Mesodermal cell (in vitro differentiated cells): ENCODE measurements at regions not wholly inside any gene's neighbourhood (a gene's known extent, or its start where the extent isn't known, plus 50 kb on each side); places are given as distances from the start of the nearest gene placed in this dataset.
A peak's percentile ranks its signal among the peaks of the same experiment; 100 is the strongest.

ENCODE experiments used
- H3K27ac ChIP-seq: 2 replicates; pipeline ENCODE4 v1.7.0; 2013; ENCODE audit warnings: mild to moderate bottlenecking, low read depth, low read length, moderate library complexity; ENCODE audit not compliant: severe bottlenecking
- H3K36me3 ChIP-seq: 2 replicates; pipeline ENCODE4 v1.7.1; 2013; ENCODE audit warnings: mild to moderate bottlenecking, low read length, moderate library complexity; ENCODE audit not compliant: control insufficient read depth, insufficient read depth
- H3K4me1 ChIP-seq: one replicate; pipeline ENCODE4 v1.7.1; 2013; ENCODE audit warnings: mild to moderate bottlenecking, low read length; ENCODE audit not compliant: insufficient read depth, control insufficient read depth, poor library complexity, severe bottlenecking
- H3K4me3 ChIP-seq: 2 replicates; pipeline ENCODE4 v1.7.0; 2013; ENCODE audit warnings: low read length, control low read depth, mild to moderate bottlenecking; ENCODE audit not compliant: insufficient read depth, poor library complexity, severe bottlenecking; ENCODE audit errors: extremely low read depth
- H3K9me3 ChIP-seq: 2 replicates; pipeline ENCODE4 v1.7.1; 2013; ENCODE audit warnings: mild to moderate bottlenecking, low read length, moderate library complexity; ENCODE audit not compliant: control insufficient read depth
- WGBS, 2 experiments: methylation state at CpG; one replicate each; pipeline ENCODE4 v1.1.5; 2013; ENCODE audit warnings: missing lambda C conversion rate in 2 of 2; ENCODE audit not compliant: insufficient coverage in 2 of 2; 5-methylcytosine and 5-hydroxymethylcytosine counted together

DNA sequence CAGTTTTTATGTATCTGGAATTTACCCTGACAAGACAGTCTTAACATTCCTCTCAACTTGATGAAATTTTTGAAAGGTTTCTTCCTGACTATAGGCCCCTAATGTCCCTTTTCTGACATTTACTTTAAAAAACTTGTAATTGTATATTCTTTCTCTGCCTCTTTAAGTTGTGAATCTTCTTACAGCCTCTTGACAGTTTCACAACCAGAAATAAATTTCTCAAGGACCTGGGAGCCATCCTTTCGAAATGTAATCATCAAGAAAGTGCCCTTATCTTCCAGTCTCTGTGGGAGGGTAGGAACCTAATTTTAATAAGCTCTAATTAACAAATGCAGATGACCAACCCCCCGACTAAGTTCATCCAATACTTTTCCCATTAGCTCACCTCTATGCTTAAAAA lies 403.6 kb upstream of the GJE1 start:
- H3K36me3 ChIP-seq: no peaks in the 10 kb centered on the region
- no peak overlapping the region for H3K27ac ChIP-seq
- no peaks in the 10 kb centered on the region for H3K4me1 ChIP-seq
- no peaks in the 10 kb centered on the region for H3K9me3 ChIP-seq
- WGBS, 2 experiments: 83% methylated on average over 1 of the region's 2 CpGs; no CpG with 5 or more reads in 1 of the 2 experiments
- H3K4me3 ChIP-seq: no peak overlapping the region

DNA sequence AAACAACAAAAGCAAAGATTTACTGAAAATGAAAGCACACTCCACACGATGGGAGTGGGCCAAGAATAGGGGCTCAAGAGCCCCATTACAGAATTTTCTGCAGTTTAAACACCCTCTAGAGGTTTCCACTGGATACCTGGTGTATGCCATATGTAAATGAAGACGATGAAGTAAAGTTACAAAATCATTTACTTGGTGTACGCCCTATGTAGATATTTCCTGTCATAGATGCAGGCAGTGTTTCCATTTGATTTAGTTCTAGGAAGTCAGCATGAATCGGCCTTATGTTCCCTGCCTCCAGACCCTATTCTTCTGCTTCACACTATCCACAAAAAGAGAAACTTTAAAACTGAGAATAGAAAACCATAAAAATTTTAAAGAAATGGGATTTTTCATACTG lies 404.4 kb upstream of the GJE1 start:
- no peak overlapping the region for H3K4me3 ChIP-seq
- no peaks in the 10 kb centered on the region for H3K36me3 ChIP-seq
- WGBS, 2 experiments: 90 to 100% methylated on average over 2 to 3 of the region's 4 CpGs
- no peaks in the 10 kb centered on the region for H3K9me3 ChIP-seq
- no peak overlapping the region for H3K27ac ChIP-seq
- H3K4me1 ChIP-seq: no peaks in the 10 kb centered on the region

DNA sequence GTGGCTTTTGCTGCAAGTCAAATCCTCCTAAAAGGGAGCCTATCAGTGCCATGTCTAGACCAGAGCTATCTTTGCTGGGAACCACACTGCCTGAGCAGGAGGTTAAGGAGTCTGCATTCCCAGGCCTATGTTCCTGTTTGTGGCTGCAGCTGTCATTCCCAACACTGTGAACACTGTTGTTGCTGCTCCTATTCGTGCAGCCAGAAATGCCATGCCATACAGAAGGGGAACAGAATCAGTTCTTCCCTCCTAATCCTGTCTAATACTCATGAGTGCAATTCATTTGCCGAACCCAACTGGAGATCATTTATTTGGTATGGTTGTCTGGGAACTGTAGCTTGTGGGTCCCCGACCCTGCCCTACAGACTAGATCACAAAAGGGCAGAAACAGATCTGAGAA lies 406.5 kb upstream of the GJE1 start:
- Histone ChIP-seq H3K36me3 (no peaks in the 10 kb centered on the region), H3K9me3 (no peaks in the 10 kb centered on the region), H3K4me1 (no peaks in the 10 kb centered on the region), H3K27ac (peak overlapping the region; percentile 12), H3K4me3 (no peak overlapping the region)
- 70% methylated on average over 1 of the region's 3 CpGs; no CpG with 5 or more reads in 1 of the 2 experiments for WGBS, 2 experiments

GRCh38 chr6:141724731-141725130 lies 408.0 kb upstream of the GJE1 start:
- H3K27ac ChIP-seq: no peak overlapping the region
- no peaks in the 10 kb centered on the region for H3K4me1 ChIP-seq
- H3K4me3 ChIP-seq: no peak overlapping the region
- no CpG with 5 or more reads among the region's 1 CpG for WGBS, 2 experiments
- H3K9me3 ChIP-seq: no peaks in the 10 kb centered on the region
- H3K36me3 ChIP-seq: no peaks in the 10 kb centered on the region

DNA sequence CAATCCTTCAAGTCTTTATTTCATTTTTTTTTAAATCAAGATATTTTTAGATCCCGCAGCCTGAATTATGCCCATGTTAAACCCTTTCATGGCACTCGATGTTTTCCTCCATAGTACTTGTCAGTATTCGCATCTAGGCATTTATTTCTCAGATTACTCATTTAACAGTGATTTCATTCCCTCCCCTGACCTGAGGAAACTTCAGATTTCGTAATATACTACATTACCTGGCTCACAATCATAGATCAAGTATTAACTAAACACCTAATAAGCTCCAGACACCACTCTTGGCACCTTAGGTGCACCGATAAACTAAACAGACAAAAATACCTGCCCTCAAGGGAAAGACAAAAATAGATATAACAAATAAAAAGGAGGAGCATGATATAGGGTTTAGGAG lies 413.2 kb upstream of the GJE1 start:
- WGBS, 2 experiments: 81 to 88% methylated on average over 3 to 4 of the region's 5 CpGs
- Histone ChIP-seq H3K4me1 (no peaks in the 10 kb centered on the region), H3K9me3 (no peaks in the 10 kb centered on the region), H3K27ac (no peak overlapping the region), H3K36me3 (no peaks in the 10 kb centered on the region), H3K4me3 (no peak overlapping the region)

DNA sequence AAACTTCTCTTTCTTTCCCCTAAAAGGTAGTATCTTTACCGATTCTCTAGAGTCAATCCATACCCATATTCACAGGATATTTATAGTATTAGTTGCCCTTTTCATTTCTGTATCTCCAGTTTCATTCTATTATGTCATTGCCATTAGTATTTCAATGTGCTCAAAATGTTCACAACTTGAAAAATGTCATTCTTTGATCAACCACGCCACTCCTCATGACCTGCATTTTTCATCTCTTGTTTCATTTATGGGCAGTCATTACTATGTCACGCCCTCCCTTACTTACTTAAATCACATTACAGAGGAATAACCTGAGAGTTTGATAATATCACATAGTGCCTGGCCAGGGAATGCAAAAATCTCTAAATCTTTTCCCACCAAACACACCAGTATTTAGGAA lies 427.3 kb upstream of the GJE1 start:
- Histone ChIP-seq H3K4me1 (no peaks in the 10 kb centered on the region), H3K36me3 (no peaks in the 10 kb centered on the region), H3K9me3 (no peaks in the 10 kb centered on the region), H3K27ac (no peak overlapping the region), H3K4me3 (no peak overlapping the region)
- WGBS, 2 experiments: 100% methylated on average over 1 of the region's 3 CpGs

DNA sequence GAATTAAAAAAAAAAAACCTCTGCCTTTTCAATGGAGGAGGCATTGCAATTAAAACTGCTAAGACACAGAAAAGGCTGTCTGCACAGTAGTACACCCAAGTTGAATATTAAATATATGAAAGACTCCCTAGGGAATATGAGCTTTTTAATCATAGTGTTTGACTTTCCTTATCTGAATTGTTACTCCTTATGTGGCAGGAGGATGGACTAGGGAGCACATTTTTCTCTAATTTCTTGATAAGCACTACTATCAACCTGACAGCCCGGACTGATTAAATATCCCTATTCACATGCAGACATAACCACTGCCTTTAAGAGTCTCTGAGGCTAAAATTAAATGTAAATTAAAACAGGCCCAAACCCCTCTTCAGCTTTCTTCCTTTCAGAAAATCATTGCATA lies 428.6 kb upstream of the GJE1 start:
- WGBS, 2 experiments: no CpG with 5 or more reads among the region's 1 CpG
- Histone ChIP-seq H3K4me3 (no peak overlapping the region), H3K27ac (no peak overlapping the region)

DNA sequence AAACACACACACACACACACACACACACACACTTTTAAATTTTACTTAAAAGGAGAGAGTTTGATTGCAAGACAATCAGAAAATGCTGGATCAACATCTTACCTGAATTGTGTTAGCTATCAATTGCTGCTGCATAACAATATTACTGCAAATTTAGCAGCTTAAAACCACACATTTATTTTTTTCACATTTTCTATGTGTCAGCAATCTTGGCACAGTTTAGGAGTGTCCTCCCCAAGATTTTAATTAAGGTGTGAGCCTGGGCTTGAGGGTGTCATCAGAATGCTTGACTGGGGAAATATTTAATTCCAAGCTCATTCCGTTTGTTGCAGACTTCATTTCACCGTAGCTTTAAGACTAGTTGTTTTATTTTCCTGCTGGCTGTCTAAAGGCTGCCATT lies 431.0 kb upstream of the GJE1 start:
- no peak overlapping the region for H3K27ac ChIP-seq
- H3K4me3 ChIP-seq: no peak overlapping the region
- 92 to 93% methylated on average over 2 of the region's 2 CpGs for WGBS, 2 experiments
- H3K4me1 ChIP-seq: no peaks in the 10 kb centered on the region
- no peaks in the 10 kb centered on the region for H3K9me3 ChIP-seq
- H3K36me3 ChIP-seq: no peaks in the 10 kb centered on the region

More for the DNA sequence above, 428.6 kb upstream of the GJE1 start:
- no peaks in the 10 kb centered on the region for H3K4me1 ChIP-seq
- no peaks in the 10 kb centered on the region for H3K36me3 ChIP-seq
- no peaks in the 10 kb centered on the region for H3K9me3 ChIP-seq

DNA sequence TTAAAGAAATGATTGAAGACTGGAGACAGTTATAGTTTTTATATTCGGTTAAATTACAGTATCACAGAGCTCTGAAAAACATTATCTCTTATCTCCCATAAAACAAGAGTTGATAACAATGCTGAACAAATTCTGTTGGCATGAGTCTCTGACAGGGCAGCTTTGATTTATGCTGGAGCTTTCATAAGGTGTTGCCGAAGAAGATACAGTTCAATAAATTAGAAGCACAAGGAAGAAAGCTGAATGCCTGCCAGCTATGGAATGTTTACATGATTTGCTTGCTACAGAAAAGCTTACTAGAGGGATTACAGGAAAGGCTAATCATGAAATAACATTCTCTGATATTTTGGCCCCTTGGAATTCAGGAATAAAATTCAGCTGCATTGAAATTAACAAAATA lies 431.9 kb upstream of the GJE1 start:
- Histone ChIP-seq H3K4me3 (no peak overlapping the region), H3K9me3 (no peaks in the 10 kb centered on the region), H3K4me1 (no peaks in the 10 kb centered on the region), H3K27ac (no peak overlapping the region), H3K36me3 (no peaks in the 10 kb centered on the region)
- 91 to 100% methylated on average over 1 of the region's 2 CpGs for WGBS, 2 experiments

- no peaks in the 10 kb centered on the region for H3K4me1 ChIP-seq
- no peak overlapping the region for H3K4me3 ChIP-seq
- WGBS, 2 experiments: 80 to 100% methylated on average over 1 of the region's 2 CpGs
- H3K36me3 ChIP-seq: no peaks in the 10 kb centered on the region
- no peaks in the 10 kb centered on the region for H3K9me3 ChIP-seq
- no peak overlapping the region for H3K27ac ChIP-seq
Measured at GRCh38 chr6:141688916-141689315, 443.8 kb upstream of the GJE1 start.

- no peak overlapping the region for H3K27ac ChIP-seq
- 20 to 38% methylated on average over 1 of the region's 1 CpG for whole genome bisulfite sequencing, 2 experiments
Measured at GRCh38 chr6:141685416-141685815, 447.3 kb upstream of the GJE1 start.

DNA sequence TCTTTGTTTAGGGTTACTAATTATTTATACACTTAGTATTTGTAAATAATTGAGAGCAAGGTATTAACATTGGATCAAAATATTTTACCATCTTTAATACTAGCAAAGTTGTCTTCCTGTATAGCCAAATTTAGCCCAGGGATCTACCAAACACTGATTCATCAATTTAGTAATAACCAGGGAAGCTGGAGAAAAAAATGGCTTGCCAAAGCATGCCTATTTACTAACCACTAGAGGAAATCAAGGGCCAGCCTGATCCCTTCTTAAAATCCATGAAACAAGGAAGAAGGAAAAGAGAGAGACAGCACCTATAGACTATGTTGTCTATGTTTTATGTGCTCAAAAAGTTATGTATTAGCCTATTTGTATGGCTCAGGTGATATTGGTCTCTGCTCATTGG lies 450.3 kb upstream of the GJE1 start:
- no peaks in the 10 kb centered on the region for H3K9me3 ChIP-seq
- H3K36me3 ChIP-seq: no peaks in the 10 kb centered on the region
- H3K4me3 ChIP-seq: no peak overlapping the region
- no peak overlapping the region for H3K27ac ChIP-seq
- H3K4me1 ChIP-seq: no peaks in the 10 kb centered on the region

More at GRCh38 chr6:141685416-141685815, 447.3 kb upstream of the GJE1 start:
- Histone ChIP-seq H3K36me3 (no peaks in the 10 kb centered on the region), H3K4me1 (no peaks in the 10 kb centered on the region), H3K4me3 (no peak overlapping the region), H3K9me3 (no peaks in the 10 kb centered on the region)
